NCI-H187 (cell line): ENCODE measurements at regions not wholly inside any gene's neighbourhood (a gene's known extent, or its start where the extent isn't known, plus 50 kb on each side); places are given as distances from the start of the nearest gene placed in this dataset.
A peak's percentile ranks its signal among the peaks of the same experiment; 100 is the strongest.

Source experiments
- DNase-seq, 2 experiments: peaks; one replicate each; lab custom pipeline; 2025; lab: John Stamatoyannopoulos, UW

DNA sequence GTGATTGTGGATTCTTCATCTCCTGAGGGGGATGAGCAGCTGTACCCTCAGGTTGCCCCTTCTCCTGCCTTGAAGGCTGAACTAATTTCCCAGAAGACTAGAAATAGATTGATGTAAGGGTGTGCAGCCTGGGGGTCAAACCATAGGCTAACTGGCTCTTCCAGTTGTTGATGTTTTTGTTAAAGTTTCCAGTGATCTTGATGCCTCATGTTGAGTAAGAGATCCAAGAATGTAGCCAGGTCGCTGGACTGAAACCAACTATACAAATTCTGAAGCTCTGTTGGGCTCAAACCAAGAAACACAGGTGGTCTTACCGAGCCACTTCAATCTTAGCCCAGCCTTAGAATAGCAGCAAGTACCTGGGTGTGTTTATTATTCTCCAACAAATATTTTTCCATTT is 391.8 kb downstream of the KLF5 start:
- no peak for DNase-seq

DNA sequence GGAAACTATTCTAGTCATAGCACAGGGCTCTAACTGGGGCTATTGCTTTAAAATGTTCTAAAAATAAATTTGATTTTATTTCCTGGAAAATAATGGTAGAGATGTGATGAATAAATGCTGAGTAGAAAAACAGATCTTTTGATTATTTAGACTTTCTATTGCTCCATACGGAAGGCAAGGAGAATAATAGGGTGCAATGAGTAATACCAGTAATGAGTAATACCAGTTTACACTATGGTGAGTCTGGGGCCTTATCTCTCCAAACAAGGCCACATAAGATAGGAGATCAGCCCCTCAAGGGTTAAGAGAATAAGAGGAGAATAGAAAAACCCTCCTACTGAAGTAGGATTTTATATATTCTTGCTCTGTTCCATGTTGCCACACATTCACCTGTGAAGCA is 390.4 kb downstream of the KLF5 start:
- DNase-seq: no peak

DNA sequence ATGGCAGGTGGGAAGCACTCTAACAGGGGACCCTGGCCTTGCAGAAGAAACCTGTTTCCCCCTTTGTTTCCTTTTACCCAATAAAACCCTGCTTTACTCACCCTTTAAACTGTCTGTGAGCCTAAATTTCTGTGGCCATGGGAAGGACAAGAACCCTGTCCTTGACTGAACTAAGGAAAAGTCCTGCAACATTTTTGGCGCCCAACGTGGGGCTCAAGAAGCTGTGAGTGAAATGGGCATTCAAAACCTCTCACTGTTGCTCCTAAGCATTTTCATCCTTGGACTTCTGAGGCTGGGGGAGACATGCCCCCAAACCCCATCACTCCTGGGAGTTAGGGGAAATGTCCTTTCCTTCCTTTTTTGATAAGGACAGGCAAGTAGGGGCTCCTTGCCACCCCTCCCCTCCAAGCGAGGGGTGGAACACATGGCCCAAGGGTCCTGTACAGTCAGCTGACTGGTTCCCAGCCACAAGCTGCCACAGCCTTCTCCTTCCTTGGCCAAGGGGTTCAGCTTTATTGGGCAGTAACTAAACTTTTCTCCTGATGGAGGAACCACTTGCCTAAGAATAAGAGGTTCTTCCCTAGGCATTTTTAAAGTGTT is 381.6 kb downstream of the KLF5 start:
- DNase-seq: peak in 1 of 2 experiments; percentile 31

DNA sequence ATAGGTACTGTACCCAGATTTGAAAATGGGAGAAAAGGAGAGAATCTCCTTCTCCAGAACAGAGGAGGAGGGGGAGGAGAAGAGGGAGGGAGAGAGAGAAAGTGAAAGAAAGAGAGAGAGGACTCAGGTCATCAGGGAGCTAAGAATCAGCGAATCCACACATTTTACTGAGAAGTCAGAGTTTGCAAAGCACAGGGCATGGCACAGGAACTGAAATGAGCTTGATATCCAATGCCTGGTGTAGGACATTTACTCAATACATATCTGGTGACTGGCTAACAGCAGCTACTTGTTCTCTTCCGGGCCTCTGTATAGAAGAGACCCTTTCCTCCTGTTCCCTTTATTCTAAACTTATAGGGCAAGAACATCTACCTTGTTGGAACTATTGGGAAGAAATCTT is 375.1 kb downstream of the KLF5 start:
- no peak for DNase-seq

DNA sequence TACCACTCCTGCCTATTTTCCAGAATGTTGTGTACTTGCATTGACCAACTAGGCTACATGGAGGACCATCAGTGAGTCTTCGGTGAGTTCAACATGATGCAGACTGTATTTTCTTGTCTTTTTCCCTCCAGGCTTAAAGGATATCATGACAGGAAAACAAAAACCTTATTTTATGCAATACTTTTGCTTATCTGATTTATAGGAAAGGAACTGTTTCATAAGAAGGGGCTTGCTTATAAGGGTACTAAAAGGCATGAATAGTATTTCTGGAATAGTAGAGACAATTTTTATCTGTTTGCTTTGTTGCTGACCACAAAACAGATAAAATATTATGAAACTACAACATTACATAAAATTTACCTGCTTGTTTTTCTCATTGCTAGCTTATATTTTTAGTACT is 374.7 kb downstream of the KLF5 start:
- DNase-seq: no peak

DNA sequence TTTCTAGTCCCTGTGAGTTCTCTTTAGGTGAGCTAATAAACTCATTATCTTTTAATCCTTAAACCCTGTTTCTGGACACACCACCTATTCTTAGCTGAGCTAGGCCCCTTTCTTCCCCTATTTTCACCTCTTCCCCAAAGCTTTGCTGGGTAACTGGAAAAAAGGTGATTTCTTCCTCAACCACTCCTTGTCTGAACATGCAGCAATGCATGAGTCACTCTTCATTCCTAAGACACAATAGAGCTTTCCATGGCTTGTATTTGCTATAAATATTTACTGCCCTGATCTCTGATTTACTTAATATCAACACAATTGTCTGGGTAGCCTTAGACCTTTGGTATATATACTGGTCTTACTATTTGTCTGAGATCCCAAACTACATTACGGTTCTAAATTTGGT is 370.9 kb downstream of the KLF5 start:
- DNase-seq: no peak

DNA sequence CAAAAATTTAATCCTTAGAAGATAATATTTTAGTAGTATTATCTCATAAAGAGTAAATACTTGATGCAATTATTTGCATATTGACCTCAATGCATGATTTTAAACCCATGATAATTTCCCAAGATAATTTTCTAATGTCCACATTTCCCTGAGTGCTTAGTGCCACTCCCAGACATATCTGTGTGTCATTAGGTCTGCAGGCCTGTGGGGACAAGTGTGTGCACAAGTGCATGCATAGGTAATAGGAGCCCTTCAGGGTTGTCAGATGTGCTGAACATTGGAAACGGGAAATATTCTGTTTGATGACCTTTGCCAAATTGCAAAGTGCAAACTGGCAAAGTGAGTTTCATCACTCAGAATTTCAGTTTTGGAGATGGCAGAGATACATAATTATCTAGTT is 369.9 kb downstream of the KLF5 start:
- no peak for DNase-seq

DNA sequence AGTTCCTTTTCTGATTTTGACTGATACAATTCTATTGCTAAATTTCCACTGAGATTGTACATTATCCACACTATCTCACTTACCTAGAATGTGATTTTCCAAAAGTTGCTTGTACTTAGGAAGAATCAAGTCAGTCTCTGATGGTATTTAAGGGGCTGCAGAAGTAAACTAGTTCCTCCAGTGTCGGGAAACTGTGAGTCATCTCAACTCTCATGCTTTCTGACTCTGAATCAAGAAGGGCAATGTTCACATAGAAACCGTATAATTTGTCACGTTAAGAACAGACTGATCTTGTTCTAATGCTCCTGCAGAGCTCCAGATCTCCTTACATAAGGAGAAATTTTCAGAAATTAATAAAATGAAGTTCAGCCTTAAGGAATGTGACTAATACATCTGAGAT is 369.3 kb downstream of the KLF5 start:
- DNase-seq: no peak

DNA sequence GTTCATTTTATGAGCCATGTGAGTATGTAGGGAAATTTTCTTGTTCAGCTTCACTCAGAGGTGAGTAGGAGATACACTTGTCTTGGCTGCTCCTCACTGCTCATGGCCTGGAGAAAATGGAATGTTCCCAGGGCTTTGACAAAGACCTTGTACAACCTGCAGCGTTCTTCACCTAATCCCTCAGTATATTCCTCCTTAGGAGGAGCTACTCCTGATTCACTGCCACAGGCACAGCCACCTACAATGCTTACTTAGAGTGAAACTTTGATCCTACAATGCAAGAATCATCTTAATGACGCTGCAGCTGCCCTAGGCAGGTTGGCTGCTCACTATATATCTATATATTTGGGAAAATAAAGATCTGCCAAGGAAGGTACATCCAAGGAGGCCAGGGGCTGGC is 364.2 kb downstream of the KLF5 start:
- no peak for DNase-seq

DNA sequence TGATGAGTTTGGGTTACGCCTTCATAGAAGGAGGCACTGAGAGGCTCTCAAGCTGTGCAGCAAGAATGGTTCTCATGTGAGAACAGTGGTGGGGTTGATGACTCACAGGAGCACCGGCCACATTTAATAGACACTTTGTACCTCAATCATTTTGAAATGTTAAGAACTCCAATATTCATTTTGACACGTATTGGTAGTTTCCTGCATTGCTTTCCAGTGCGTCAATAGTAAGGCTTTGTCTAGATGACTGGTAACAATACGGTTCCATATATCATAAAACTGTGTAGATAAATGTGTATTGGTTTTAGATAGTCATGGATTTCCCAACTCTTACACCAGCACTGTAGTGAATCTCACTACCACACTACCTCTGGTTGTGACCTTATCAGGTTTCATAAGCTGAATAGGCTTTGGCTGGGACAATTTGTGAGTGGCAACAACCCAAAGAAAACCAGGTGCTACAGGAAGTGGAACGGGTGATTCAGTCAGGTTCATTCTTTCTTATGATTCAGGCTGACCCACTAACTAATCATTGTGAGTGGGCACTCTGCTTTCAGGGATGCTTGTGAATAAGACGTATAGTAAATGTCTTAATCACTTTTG is 362.6 kb downstream of the KLF5 start:
- DNase-seq: no peak

DNA sequence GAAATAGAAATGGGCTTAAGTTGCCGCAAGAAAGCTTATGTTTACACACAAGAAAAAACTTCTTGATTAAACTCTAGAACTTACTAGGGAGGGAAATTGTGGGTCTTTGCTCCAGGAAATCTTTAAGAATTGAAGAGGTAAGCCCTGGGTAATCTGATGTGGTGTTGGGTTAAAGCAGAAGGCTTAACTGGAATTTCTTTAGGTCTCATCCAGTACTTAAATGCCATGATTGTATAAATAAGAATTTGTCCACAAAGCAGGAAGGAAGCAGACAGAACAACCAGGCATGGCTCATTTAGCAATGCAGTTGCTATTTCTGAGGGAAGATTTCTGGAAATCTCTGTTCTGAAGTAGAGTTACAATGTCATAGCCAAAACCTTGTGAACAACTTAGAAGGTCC is 360.4 kb downstream of the KLF5 start:
- no peak for DNase-seq

DNA sequence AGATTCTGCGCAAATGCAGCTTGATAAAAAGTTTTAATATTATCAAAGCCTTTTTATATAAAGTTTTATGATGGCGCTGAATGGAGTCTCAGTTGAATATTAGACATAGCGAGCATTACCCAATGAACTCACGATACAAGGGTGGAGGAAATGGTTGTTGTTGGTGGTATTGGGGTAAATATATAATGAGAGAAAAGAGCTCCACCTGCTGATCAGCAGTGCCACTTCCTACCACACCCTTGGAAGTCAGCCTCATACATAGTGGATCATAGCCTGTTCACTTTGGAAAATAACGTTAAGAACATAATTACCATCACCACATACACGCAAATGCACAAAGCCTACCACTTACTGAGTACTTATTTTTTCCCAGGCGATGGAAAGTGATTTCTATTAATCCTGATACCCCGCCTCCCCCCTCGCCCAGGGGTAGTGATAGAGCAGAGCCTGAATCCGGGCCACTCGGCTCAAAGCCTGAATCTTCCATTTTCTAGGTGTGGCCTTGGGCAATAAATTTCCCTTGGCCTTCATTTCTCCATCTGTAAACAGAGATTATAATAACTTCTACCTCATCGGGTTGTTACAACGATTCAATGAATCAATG is 358.3 kb downstream of the KLF5 start:
- DNase-seq: no peak

DNA sequence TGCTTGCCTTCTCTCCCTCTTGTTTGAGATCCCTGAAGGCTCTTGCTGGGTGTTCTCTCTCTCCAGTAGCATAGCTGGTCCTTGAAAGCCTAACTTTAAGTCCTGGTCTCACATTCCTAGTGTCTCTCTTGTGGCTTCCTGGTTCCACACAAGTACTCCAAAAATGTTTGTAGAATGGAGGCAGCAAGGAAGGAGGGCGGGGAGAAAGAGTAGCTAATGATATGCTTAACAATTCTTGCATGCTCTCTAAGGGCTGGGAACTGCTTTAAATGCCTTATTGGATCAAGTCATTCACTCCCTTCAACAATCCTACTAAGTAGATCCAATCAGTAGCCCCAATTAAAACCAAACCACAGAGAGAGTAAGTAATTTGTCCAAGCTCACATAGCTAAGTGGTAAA is 357.3 kb downstream of the KLF5 start:
- no peak for DNase-seq

DNA sequence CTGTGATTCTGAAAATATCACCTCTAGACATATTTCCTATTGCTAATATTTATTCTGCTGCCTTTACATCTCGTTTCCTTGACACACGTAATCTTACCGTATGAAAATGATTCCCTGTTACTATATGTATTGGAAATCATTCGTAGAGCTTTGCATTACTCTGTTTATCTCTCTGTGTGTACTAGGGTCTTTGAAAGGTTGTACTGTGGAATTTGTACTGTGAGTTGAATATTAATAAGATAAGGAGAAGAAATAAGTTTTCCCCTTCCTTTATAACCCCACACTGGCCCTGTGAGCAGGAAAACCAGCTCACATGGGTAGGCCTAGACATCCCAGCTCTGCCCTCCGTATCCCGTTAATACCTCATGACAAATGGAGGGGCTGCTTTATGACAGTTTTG is 354.9 kb downstream of the KLF5 start:
- no peak for DNase-seq

DNA sequence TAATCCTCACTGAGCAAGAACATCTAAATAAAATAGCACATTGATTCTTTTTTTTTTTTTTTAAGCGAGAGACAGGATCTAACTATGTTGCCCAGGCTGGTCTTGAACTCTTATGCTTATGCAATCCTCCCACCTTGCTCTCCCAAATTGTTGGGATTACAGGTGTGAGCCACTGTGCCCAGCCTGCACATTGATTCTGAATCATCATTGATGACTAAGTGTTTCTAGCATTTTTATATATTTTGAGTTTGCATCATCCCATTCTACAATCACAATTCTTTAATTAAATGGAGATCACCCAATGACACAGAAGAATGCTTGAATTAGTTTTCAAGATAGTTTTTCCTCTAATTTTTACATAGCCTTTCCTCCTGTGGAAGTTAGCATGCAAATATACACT is 354.1 kb downstream of the KLF5 start:
- no peak for DNase-seq

DNA sequence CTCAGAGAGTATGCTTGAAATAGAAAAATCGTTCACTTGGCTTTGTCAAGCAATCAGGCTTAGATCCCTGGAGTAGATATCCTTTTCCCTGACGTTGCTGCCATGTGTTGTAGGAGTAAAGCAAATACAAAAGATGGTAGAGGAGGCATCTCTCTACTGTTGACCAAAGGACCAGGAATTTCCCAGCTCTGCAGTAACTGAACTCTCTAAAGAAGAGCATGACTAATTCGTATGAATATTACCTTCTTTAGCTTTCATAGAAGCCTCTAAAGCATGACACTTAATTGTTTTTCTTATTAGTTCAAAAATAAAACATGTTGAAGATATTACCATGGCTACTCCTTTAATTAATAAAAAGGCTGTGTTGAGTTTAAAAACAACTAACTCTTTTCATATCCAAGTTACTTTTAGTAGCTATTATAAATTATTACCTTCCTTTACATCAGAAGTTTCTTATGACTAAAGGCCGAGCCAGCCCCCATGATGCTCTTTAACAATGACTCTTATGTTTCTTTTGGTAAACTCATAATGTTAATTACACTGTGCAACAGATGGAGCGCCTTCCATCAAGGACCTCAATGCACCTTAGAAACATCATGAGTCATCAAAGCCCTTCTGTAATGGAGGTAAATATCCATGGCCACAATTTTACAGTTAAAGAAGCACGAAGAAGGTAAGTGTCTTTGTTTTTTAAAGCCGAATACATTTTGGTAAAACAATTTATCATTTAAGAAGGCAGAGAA is 352.4 kb downstream of the KLF5 start:
- DNase-seq: no peak

DNA sequence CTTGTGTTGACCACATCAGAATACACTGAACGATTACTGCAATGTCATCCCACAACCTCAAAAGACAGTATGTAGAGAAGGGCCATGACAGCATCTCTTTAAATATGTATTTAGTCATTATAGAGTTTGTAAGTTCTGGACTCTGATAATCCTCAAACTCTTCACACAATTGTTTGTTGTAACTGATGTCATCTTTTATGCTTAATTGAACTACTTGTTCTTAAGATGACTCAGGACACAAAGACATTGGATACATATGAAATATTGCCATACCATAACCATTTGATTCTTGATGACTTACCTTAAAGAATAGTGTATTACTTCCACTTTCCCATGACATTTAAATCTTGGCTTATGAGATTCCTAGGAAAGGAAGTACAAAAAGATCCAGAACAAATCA is 347.6 kb downstream of the KLF5 start:
- no peak for DNase-seq

DNA sequence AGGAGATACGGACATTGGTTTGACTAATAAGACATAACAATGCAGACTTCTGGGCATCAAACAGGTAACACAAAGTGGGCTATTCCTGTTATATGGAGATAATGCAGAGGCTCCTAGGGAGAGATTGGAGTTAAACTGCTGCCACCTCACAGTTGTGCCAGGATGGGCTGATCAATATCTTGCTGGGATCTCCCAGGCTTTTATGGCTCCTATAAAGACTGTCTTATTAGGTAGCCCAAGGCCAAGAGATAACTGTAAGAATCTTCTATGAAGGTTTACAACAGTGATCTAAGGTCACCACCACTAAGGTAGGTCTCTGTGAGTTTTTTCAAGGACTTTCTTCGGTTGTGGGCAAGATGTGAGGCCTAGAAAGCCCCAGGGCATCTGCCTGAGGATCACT is 345.8 kb downstream of the KLF5 start:
- DNase-seq: no peak

DNA sequence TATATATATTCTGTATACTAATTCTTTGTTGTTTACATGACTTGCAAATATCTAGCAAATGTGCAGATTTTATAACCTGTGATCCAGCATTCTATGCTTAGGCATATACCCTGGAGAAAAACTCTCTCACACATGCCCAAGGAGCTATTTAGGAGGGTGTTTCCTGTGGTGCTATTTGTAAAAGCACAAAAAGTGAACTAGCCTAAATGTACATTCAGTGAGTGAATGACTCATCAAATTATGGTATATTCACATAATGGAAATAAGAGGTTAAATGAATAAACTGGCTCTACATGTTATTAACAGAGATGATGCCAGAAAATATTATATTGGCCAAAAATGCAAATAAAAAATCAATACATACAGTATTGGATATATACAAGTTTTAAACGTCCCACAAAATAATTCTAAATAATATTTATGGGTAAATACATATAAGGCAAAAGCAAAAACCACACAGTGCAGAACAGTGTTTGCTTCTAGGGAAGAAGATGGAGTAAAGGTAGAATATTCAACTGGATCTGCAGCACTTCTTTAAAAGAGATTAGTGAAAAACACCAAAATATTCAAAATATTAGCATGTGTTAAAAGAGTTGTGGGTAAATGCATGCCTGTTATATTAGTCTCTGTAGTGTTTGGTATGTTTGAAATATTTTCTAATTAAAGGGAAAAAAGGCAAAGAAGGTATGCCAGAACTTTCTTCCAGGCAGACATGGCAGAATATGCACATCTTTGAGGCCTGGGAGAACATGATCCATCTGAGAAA is 344.7 kb downstream of the KLF5 start:
- no peak for DNase-seq

DNA sequence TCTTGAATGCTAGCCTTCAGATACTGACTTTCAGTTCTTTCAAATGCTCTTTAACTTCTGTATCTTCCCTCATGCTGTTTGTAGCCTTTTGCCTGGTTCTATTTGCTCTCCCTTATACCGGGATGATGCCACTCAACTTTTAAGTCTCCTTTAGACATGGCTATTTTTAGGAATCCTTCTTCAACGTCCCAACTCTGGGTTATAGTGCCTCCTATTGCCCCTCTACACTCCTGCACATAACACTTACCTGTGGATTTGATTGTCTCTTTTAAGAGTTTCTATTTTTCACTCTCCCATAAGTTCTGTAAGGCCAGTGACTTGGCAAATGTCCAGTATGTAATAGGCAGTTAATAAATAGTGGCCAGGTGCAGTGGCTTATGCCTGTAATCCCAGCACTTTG is 343.0 kb downstream of the KLF5 start:
- no peak for DNase-seq

DNA sequence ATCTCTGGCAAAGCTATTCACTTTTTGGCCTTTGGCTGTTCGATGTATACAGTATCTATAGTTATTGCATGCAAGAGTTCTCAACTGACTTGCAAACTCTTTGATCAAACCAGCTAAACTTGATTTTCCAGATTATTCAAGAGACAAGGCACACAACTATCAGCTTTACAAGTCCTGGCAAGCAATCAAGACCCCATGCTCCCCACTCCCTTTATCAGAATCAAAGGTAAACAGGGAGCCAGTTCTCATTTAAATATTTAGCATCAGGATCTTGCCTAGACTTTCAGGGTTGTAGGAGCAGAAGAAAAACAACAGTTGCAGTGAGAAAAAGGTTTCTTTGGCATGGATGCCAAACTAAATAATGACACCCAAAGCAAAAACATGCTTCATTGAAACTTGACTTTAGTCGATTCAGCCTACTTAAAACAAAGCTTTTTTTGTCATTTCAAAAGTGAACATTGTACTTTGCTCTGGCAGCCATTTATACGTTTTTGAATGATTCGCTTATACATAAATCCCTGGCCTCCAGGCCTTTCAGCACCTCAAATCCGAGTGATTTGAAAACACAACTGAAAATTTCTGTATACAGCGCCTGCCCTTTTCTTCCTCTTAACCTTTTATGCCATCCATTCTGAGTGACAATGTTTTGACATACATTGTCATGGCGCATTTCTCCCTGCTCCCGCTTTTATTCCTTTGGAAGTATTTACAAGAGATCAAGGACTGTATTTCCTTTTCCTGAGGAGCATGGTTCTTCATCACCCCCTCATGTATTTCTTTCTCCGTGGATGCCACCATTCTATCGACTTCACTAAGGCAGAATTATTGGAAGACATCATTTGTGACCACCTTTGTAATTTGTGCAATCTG is 340.8 kb downstream of the KLF5 start:
- DNase-seq: no peak
